ENCODE measurements at regions not wholly inside any gene's neighbourhood (a gene's known extent, or its start where the extent isn't known, plus 50 kb on each side); places are given as distances from the start of the nearest gene placed in this dataset.

- no peaks in the 10 kb centered on the region for H3K36me3 ChIP-seq
- TF ChIP-seq, protein P1, sequence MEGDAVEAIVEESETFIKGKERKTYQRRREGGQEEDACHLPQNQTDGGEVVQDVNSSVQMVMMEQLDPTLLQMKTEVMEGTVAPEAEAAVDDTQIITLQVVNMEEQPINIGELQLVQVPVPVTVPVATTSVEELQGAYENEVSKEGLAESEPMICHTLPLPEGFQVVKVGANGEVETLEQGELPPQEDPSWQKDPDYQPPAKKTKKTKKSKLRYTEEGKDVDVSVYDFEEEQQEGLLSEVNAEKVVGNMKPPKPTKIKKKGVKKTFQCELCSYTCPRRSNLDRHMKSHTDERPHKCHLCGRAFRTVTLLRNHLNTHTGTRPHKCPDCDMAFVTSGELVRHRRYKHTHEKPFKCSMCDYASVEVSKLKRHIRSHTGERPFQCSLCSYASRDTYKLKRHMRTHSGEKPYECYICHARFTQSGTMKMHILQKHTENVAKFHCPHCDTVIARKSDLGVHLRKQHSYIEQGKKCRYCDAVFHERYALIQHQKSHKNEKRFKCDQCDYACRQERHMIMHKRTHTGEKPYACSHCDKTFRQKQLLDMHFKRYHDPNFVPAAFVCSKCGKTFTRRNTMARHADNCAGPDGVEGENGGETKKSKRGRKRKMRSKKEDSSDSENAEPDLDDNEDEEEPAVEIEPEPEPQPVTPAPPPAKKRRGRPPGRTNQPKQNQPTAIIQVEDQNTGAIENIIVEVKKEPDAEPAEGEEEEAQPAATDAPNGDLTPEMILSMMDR (IDR thresholded peaks at IDR 0.05) = no peak
- no peak overlapping the region for H3K27ac ChIP-seq
- H3K4me1 ChIP-seq = no peaks in the 10 kb centered on the region
- ATAC-seq = no peak
- no peaks in the 10 kb centered on the region for H3K27me3 ChIP-seq
- intact Hi-C loops (cut with DNase I) = no loop called here
- H3K9me3 ChIP-seq = no peaks in the 10 kb centered on the region
- no peak overlapping the region for H3K4me3 ChIP-seq
- DNase-seq = no peak
These were observed 232.5 kb upstream of the POU1F1 start for GRCh38 chr3:87508921-87509320.

DNA sequence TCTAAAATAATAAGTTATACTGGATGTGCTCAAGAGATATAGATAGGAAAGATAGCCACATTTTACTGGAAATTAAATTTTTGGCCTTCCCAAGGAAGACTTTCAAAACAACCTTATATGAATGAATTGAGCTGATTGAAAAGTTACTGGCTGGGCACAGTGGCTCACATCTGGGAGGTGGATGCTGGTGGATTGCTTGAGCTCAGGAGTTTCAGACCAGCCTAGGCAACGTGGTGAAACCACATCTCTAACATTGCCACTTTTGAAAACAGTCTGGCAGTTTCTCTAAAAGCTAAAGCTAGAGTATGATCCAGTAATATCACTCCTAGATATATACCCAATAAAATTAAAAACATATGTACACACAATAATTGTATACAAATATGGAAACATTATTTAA, 231.4 kb upstream of the POU1F1 start:
- ATAC-seq (no peak), DNase-seq (no peak)
- Histone ChIP-seq H3K36me3 (no peaks in the 10 kb centered on the region), H3K27ac (no peak overlapping the region), H3K4me3 (no peak overlapping the region), H3K4me1 (no peaks in the 10 kb centered on the region), H3K27me3 (no peaks in the 10 kb centered on the region), H3K9me3 (no peaks in the 10 kb centered on the region)
- intact Hi-C loops (cut with DNase I) = no loop called here
- TF ChIP-seq, protein P1 (IDR thresholded peaks at IDR 0.05) = no peak

- ATAC-seq (peak; percentile 78), DNase-seq (no peak)
- H3K36me3 ChIP-seq = no peaks in the 10 kb centered on the region
- no peak overlapping the region for H3K27ac ChIP-seq
- no peaks in the 10 kb centered on the region for H3K27me3 ChIP-seq
- TF ChIP-seq, protein P1 (IDR thresholded peaks at IDR 0.05) = peak; percentile 51
- H3K4me1 ChIP-seq = no peaks in the 10 kb centered on the region
- H3K4me3 ChIP-seq = no peak overlapping the region
- no peaks in the 10 kb centered on the region for H3K9me3 ChIP-seq
- intact Hi-C loops (cut with DNase I) = no loop called here
These were observed 227.6 kb upstream of the POU1F1 start for GRCh38 chr3:87503900-87504498.

DNA sequence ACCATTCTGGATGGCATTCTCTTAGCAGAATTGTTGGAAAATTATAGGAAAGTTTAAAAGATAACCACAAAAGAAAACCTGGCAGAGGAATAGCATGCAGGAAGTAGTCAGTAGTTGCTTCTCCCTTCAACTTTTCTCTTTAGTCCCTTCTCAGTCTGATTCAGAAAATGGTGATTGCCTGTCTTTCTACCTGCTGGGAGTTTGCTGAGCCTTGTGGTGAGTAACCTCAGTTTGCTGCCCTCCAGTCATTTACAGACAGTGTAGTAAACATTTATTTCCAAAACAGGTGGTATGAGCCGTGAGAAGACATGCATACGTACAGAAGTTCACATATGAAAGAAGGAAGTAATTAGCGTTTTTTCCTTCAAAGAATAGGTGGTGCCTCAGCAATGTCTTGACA, 224.7 kb upstream of the POU1F1 start:
- H3K27me3 ChIP-seq = no peaks in the 10 kb centered on the region
- H3K4me3 ChIP-seq = no peak overlapping the region
- TF ChIP-seq, protein P1 (IDR thresholded peaks at IDR 0.05) = no peak
- intact Hi-C loops (cut with DNase I) = no loop called here
- no peaks in the 10 kb centered on the region for H3K9me3 ChIP-seq
- H3K36me3 ChIP-seq = no peaks in the 10 kb centered on the region
- no peak for DNase-seq
- H3K4me1 ChIP-seq = no peaks in the 10 kb centered on the region
- H3K27ac ChIP-seq = no peak overlapping the region
- no peak for ATAC-seq

DNA sequence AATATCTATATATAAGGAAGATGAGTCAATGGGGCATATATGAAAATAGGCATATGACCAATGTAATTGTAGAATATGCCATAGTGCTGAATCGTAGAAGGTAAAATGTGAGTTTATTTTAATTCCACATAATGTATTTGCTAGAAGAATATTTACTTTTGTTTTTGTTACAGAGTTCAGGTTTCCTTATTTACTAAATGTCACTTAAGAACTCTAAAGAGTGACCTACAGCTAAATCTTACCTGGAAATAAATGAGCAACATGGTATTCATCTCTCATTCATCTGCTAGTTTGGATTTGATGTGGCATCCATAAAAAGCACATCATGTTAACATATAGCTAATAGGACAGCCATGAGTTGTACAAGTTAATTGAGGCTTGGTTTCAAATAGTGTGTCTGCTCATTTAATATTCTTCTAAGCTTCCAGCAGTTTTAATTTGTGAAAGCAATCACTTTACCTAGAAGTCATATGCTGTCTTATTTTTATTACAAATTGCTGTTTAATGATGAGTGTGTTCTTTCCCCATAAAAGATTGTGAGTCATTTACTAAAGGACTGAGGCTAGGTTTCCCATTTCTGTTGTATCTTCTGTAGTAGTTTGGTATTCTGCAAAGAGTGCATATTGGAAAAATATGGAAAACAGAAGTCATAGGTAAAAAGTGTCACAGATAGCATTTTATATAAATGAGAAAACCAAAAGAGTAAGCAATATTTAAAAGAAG, 222.1 kb upstream of the POU1F1 start:
- TF ChIP-seq, protein P1 (IDR thresholded peaks at IDR 0.05) = no peak

More for the DNA sequence above, 222.1 kb upstream of the POU1F1 start:
- H3K36me3 ChIP-seq = no peaks in the 10 kb centered on the region
- DNase-seq = no peak
- intact Hi-C loops (cut with DNase I) = no loop called here
- no peak overlapping the region for H3K27ac ChIP-seq
- H3K27me3 ChIP-seq = no peaks in the 10 kb centered on the region
- H3K9me3 ChIP-seq = no peaks in the 10 kb centered on the region
- no peaks in the 10 kb centered on the region for H3K4me1 ChIP-seq
- no peak overlapping the region for H3K4me3 ChIP-seq
- ATAC-seq = no peak

Measured in upper lobe of right lung (tissue), 1 donor.